ENCODE measurements at regions not wholly inside any gene's neighbourhood (a gene's known extent, or its start where the extent isn't known, plus 50 kb on each side); places are given as distances from the start of the nearest gene placed in this dataset.
A peak's percentile ranks its signal among the peaks of the same experiment; 100 is the strongest.

- DNase-seq (ENCODE audit: low spot score) (no peak), ATAC-seq (ENCODE audit: low read depth) (no peak)
- H3K9me3 ChIP-seq (ENCODE audit: severe bottlenecking): no peaks in the 10 kb centered on the region
- no peaks in the 10 kb centered on the region for H3K4me1 ChIP-seq (ENCODE audit: insufficient read depth, poor library complexity, severe bottlenecking)
- H3K27me3 ChIP-seq (ENCODE audit: insufficient read depth, poor library complexity, severe bottlenecking): peaks cover 4% of the 10 kb centered on the region
- no peak overlapping the region for H3K27ac ChIP-seq (ENCODE audit: poor library complexity, severe bottlenecking)
- H3K36me3 ChIP-seq (ENCODE audit: low read depth): no peaks in the 10 kb centered on the region
- TF ChIP-seq CTCF (IDR thresholded peaks at IDR 0.05; ENCODE audit: poor library complexity, severe bottlenecking): no peak
- no peak overlapping the region for H3K4me3 ChIP-seq (ENCODE audit: severe bottlenecking)
Measured at GRCh38 chr9:89848060-89849040, 243.5 kb downstream of the GADD45G start.

- no peak overlapping the region for H3K27ac ChIP-seq (ENCODE audit: poor library complexity, severe bottlenecking)
- H3K9me3 ChIP-seq (ENCODE audit: severe bottlenecking): no peaks in the 10 kb centered on the region
- H3K4me3 ChIP-seq (ENCODE audit: severe bottlenecking): no peak overlapping the region
- no peaks in the 10 kb centered on the region for H3K36me3 ChIP-seq (ENCODE audit: low read depth)
- ATAC-seq (ENCODE audit: low read depth) (no peak), DNase-seq (ENCODE audit: low spot score) (no peak)
- H3K27me3 ChIP-seq (ENCODE audit: insufficient read depth, poor library complexity, severe bottlenecking): peaks cover 4% of the 10 kb centered on the region
- TF ChIP-seq CTCF (IDR thresholded peaks at IDR 0.05; ENCODE audit: poor library complexity, severe bottlenecking): no peak
- H3K4me1 ChIP-seq (ENCODE audit: insufficient read depth, poor library complexity, severe bottlenecking): no peaks in the 10 kb centered on the region
Measured at GRCh38 chr9:89849096-89849495, 244.3 kb downstream of the GADD45G start.

- no peak for ATAC-seq (ENCODE audit: low read depth)
- no peak for TF ChIP-seq CTCF (IDR thresholded peaks at IDR 0.05; ENCODE audit: poor library complexity, severe bottlenecking)
- H3K27ac ChIP-seq (ENCODE audit: poor library complexity, severe bottlenecking): no peak overlapping the region
Measured at GRCh38 chr9:89850153-89850552, 245.3 kb downstream of the GADD45G start.

GRCh38 chr9:89850631-89851325 is 246.0 kb downstream of the GADD45G start:
- no peaks in the 10 kb centered on the region for H3K36me3 ChIP-seq (ENCODE audit: low read depth)
- no peaks in the 10 kb centered on the region for H3K4me1 ChIP-seq (ENCODE audit: insufficient read depth, poor library complexity, severe bottlenecking)
- TF ChIP-seq CTCF (IDR thresholded peaks at IDR 0.05; ENCODE audit: poor library complexity, severe bottlenecking): no peak
- no peaks in the 10 kb centered on the region for H3K9me3 ChIP-seq (ENCODE audit: severe bottlenecking)
- no peak overlapping the region for H3K27ac ChIP-seq (ENCODE audit: poor library complexity, severe bottlenecking)
- no peak overlapping the region for H3K4me3 ChIP-seq (ENCODE audit: severe bottlenecking)
- ATAC-seq (ENCODE audit: low read depth) (peak; percentile 50; the same call in 1 of the 3 replicates), DNase-seq (ENCODE audit: low spot score) (no peak)
- H3K27me3 ChIP-seq (ENCODE audit: insufficient read depth, poor library complexity, severe bottlenecking): peaks cover 4% of the 10 kb centered on the region

More at GRCh38 chr9:89850153-89850552, 245.3 kb downstream of the GADD45G start:
- Histone ChIP-seq H3K4me3 (ENCODE audit: severe bottlenecking) (no peak overlapping the region), H3K36me3 (ENCODE audit: low read depth) (no peaks in the 10 kb centered on the region), H3K9me3 (ENCODE audit: severe bottlenecking) (no peaks in the 10 kb centered on the region), H3K27me3 (ENCODE audit: insufficient read depth, poor library complexity, severe bottlenecking) (peaks cover 4% of the 10 kb centered on the region), H3K4me1 (ENCODE audit: insufficient read depth, poor library complexity, severe bottlenecking) (no peaks in the 10 kb centered on the region)
- no peak for DNase-seq (ENCODE audit: low spot score)
